ENCODE measurements at regions not wholly inside any gene's neighbourhood (a gene's known extent, or its start where the extent isn't known, plus 50 kb on each side); places are given as distances from the start of the nearest gene placed in this dataset.
A peak's percentile ranks its signal among the peaks of the same experiment; 100 is the strongest.

- no peaks in the 10 kb centered on the region for H3K36me3 Mint-ChIP-seq (ENCODE audit: low read depth)
- H3K9ac ChIP-seq (ENCODE audit: extremely low read depth, low read length, poor library complexity, severe bottlenecking), result no peak overlapping the region
- H3K4me1 Mint-ChIP-seq, result no peaks in the 10 kb centered on the region
- no peak overlapping the region for H3K27ac Mint-ChIP-seq
- TF ChIP-seq CTCF (conservative IDR thresholded peaks at IDR 0.05), result no peak
- H3K27ac ChIP-seq (ENCODE audit: low read depth, low read length), result no peak overlapping the region
- WGBS, 2 experiments (ENCODE audit: insufficient coverage in 1 of 2, insufficient read length in 1 of 2), result 91 to 92% methylated on average over 9 to 19 of the region's 19 CpGs
- H3K27me3 ChIP-seq (ENCODE audit: control insufficient read depth, insufficient read depth, low read length, poor library complexity, severe bottlenecking), result no peaks in the 10 kb centered on the region
- H3K9me3 ChIP-seq (ENCODE audit: control insufficient read depth, low read length), result no peaks in the 10 kb centered on the region
- H3K36me3 ChIP-seq (ENCODE audit: control insufficient read depth, insufficient read depth, low read length), result no peaks in the 10 kb centered on the region
- peaks cover 5% of the 10 kb centered on the region for H3K27me3 Mint-ChIP-seq (ENCODE audit: insufficient read depth)
- peak; percentile 54 for DNase-seq
- peaks cover 5% of the 10 kb centered on the region for H3K9me3 Mint-ChIP-seq
- no peaks in the 10 kb centered on the region for H3K4me1 ChIP-seq (ENCODE audit: control insufficient read depth, insufficient read depth, low read length)
- no peak overlapping the region for H3K4me3 Mint-ChIP-seq
- H3K4me3 ChIP-seq (ENCODE audit: low read length), result no peak overlapping the region
Measured at GRCh38 chr18:64720781-64721464, 572.0 kb upstream of the LINC00305 start.

- Mint-ChIP-seq H3K9me3 (no peaks in the 10 kb centered on the region), H3K27ac (no peak overlapping the region), H3K27me3 (ENCODE audit: insufficient read depth) (no peaks in the 10 kb centered on the region), H3K4me3 (no peak overlapping the region), H3K36me3 (ENCODE audit: low read depth) (no peaks in the 10 kb centered on the region), H3K4me1 (no peaks in the 10 kb centered on the region)
- DNase-seq, result no peak
- Histone ChIP-seq H3K27me3 (ENCODE audit: control insufficient read depth, insufficient read depth, low read length, poor library complexity, severe bottlenecking) (no peaks in the 10 kb centered on the region), H3K4me3 (ENCODE audit: low read length) (no peak overlapping the region), H3K27ac (ENCODE audit: low read depth, low read length) (no peak overlapping the region), H3K9ac (ENCODE audit: extremely low read depth, low read length, poor library complexity, severe bottlenecking) (no peak overlapping the region), H3K36me3 (ENCODE audit: control insufficient read depth, insufficient read depth, low read length) (no peaks in the 10 kb centered on the region), H3K4me1 (ENCODE audit: control insufficient read depth, insufficient read depth, low read length) (no peaks in the 10 kb centered on the region), H3K9me3 (ENCODE audit: control insufficient read depth, low read length) (no peaks in the 10 kb centered on the region)
- 91 to 100% methylated on average over 1 to 6 of the region's 6 CpGs for WGBS, 2 experiments (ENCODE audit: insufficient coverage in 1 of 2, insufficient read length in 1 of 2)
- no peak for TF ChIP-seq CTCF (conservative IDR thresholded peaks at IDR 0.05)
Measured at GRCh38 chr18:64718808-64719207, 569.9 kb upstream of the LINC00305 start.

GRCh38 chr18:64717026-64717425 is 568.1 kb upstream of the LINC00305 start:
- Mint-ChIP-seq H3K4me3 (no peak overlapping the region), H3K4me1 (peaks cover 4% of the 10 kb centered on the region), H3K36me3 (ENCODE audit: low read depth) (no peaks in the 10 kb centered on the region), H3K27me3 (ENCODE audit: insufficient read depth) (no peaks in the 10 kb centered on the region), H3K9me3 (no peaks in the 10 kb centered on the region), H3K27ac (no peak overlapping the region)
- TF ChIP-seq CTCF (conservative IDR thresholded peaks at IDR 0.05), result no peak
- Histone ChIP-seq H3K4me3 (ENCODE audit: low read length) (no peak overlapping the region), H3K27ac (ENCODE audit: low read depth, low read length) (no peak overlapping the region), H3K9ac (ENCODE audit: extremely low read depth, low read length, poor library complexity, severe bottlenecking) (no peak overlapping the region), H3K4me1 (ENCODE audit: control insufficient read depth, insufficient read depth, low read length) (no peaks in the 10 kb centered on the region), H3K27me3 (ENCODE audit: control insufficient read depth, insufficient read depth, low read length, poor library complexity, severe bottlenecking) (no peaks in the 10 kb centered on the region), H3K9me3 (ENCODE audit: control insufficient read depth, low read length) (no peaks in the 10 kb centered on the region), H3K36me3 (ENCODE audit: control insufficient read depth, insufficient read depth, low read length) (no peaks in the 10 kb centered on the region)
- no peak for DNase-seq
- WGBS, 2 experiments (ENCODE audit: insufficient coverage in 1 of 2, insufficient read length in 1 of 2), result 64% methylated on average over 2 of the region's 2 CpGs; no CpG with 5 or more reads in 1 of the 2 experiments

Data from endodermal cell (in vitro differentiated cells).